ENCODE measurements at regions not wholly inside any gene's neighbourhood (a gene's known extent, or its start where the extent isn't known, plus 50 kb on each side); places are given as distances from the start of the nearest gene placed in this dataset.

DNA sequence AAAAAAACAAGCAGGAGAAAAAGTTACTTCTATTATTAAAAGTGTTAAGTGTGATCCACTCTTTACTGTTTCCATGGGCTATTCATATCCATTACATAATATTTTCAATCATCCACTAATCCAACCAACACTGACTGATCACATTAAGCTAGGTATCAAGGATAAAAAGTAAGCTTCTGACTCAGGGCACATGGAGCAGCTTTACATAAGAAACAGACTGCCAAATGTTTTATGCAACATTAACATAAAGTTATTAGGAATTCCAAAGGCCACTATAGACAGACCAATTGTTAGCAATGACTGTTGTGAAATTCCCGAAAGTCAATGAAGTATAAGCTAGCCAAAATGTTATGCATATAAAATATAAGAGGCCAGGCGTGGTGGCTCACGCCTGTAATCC lies 277.6 kb downstream of the ZEB2 start:
- FAIRE-seq (no peak), DNase-seq (no peak), ATAC-seq (no peak)
- no peaks in the 10 kb centered on the region for H3K9me3 ChIP-seq
- H3K27ac ChIP-seq, result no peak overlapping the region
- no peaks in the 10 kb centered on the region for H3K36me3 ChIP-seq
- intact Hi-C loops (cut with DNase I), result no loop called here
- H3K4me3 ChIP-seq, result no peak overlapping the region
- H3K4me1 ChIP-seq, result peaks cover 0 to 10% (median 0%) of the 10 kb centered on the region in 3 donors
- no peaks in the 10 kb centered on the region for H3K27me3 ChIP-seq
- WGBS, 2 donors, result 98 to 99% methylated on average over 3 of the region's 3 CpGs
- no peak for TF ChIP-seq CTCF (IDR thresholded peaks at IDR 0.05)

- Histone ChIP-seq H3K9me3 (no peaks in the 10 kb centered on the region), H3K27me3 (no peaks in the 10 kb centered on the region), H3K4me1 (peaks cover 0 to 10% (median 0%) of the 10 kb centered on the region in 3 donors), H3K4me3 (no peak overlapping the region), H3K27ac (no peak overlapping the region), H3K36me3 (no peaks in the 10 kb centered on the region)
- intact Hi-C loops (cut with DNase I), result no loop called here
- 90 to 91% methylated on average over 1 of the region's 1 CpG for WGBS, 2 donors
- no peak for FAIRE-seq
- no peak for TF ChIP-seq CTCF (IDR thresholded peaks at IDR 0.05)
- no peak for DNase-seq
- ATAC-seq, result no peak
Measured at GRCh38 chr2:144241801-144242200, 278.1 kb downstream of the ZEB2 start.

DNA sequence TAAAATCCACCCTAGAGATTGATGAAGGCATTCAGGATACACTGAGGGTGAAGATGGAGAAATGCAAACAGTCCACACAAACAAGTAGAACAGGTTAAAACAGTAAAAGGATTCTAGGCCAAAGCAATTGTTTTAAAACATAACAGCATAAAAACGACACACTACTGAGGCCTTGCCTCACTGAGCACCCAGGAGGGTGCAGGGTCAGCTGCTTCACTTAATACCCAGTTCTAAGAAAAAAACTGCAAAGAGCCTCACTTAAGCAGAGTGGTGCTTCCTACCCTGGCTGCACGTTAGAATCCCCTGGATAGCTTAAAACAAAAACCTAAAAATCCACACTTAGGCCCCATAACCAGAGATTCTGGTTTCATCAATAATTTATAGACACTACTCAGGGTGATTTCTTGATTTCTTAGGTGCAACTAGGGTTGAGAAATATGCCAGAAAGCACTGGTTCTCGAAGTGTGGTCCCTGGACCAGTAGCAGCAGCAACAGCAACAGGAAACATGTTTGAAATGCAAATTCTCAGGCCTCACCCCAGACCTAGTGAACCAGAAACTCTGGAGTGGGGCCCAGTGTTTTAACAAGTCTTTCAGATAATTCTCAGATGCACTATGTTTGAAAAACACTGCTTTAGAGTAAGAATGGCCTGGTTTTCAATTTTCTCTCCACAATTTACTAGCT lies 279.1 kb downstream of the ZEB2 start:
- intact Hi-C loops (cut with DNase I), result no loop called here
- Histone ChIP-seq H3K27me3 (no peaks in the 10 kb centered on the region), H3K27ac (no peak overlapping the region), H3K36me3 (no peaks in the 10 kb centered on the region), H3K9me3 (no peaks in the 10 kb centered on the region), H3K4me3 (no peak overlapping the region), H3K4me1 (peaks cover 0 to 10% (median 0%) of the 10 kb centered on the region in 3 donors)
- FAIRE-seq, result no peak
- ATAC-seq, result peak in 1 of 4 donors; percentile 8
- DNase-seq, result no peak
- TF ChIP-seq CTCF (IDR thresholded peaks at IDR 0.05), result no peak
- WGBS, 2 donors, result 48 to 52% methylated on average over 3 of the region's 3 CpGs

GRCh38 chr2:144239726-144240125 lies 280.2 kb downstream of the ZEB2 start:
- DNase-seq (no peak), FAIRE-seq (no peak), ATAC-seq (no peak)
- Histone ChIP-seq H3K9me3 (no peaks in the 10 kb centered on the region), H3K4me1 (peaks cover 0 to 10% (median 0%) of the 10 kb centered on the region in 3 donors), H3K4me3 (no peak overlapping the region), H3K36me3 (no peaks in the 10 kb centered on the region), H3K27ac (no peak overlapping the region), H3K27me3 (no peaks in the 10 kb centered on the region)
- no peak for TF ChIP-seq CTCF (IDR thresholded peaks at IDR 0.05)
- WGBS, 2 donors, result 96 to 98% methylated on average over 1 of the region's 1 CpG
- intact Hi-C loops (cut with DNase I), result no loop called here

- FAIRE-seq (no peak), DNase-seq (no peak), ATAC-seq (no peak)
- 93 to 94% methylated on average over 1 of the region's 1 CpG for WGBS, 2 donors
- Histone ChIP-seq H3K36me3 (no peaks in the 10 kb centered on the region), H3K27ac (no peak overlapping the region), H3K4me3 (no peak overlapping the region), H3K27me3 (no peaks in the 10 kb centered on the region), H3K9me3 (no peaks in the 10 kb centered on the region), H3K4me1 (peaks cover 0 to 10% (median 0%) of the 10 kb centered on the region in 3 donors)
- intact Hi-C loops (cut with DNase I), result no loop called here
- TF ChIP-seq CTCF (IDR thresholded peaks at IDR 0.05), result no peak
Measured at GRCh38 chr2:144239306-144239705, 280.6 kb downstream of the ZEB2 start.

Data from pancreas (tissue), 10 donors.